OCI-LY3 (cell line): ENCODE measurements at regions not wholly inside any gene's neighbourhood (a gene's known extent, or its start where the extent isn't known, plus 50 kb on each side); places are given as distances from the start of the nearest gene placed in this dataset.

ENCODE experiments used
- H2AFZ ChIP-seq: fragments of 200-600, 300-600 bp; shearing (Covaris generic); 2 replicates; pipeline ENCODE4 v1.6.0; 2014; ENCODE audit warnings: antibody characterized with exemption, low read depth, low read length
- H3K27ac ChIP-seq: fragments of 200-600, 300-600 bp; sonication (generic); 2 replicates; pipeline ENCODE4 v1.5.1; 2014; ENCODE audit warnings: mild to moderate bottlenecking, low read length, moderate library complexity, mixed read lengths
- H3K27me3 ChIP-seq: fragments of 200-600, 300-600 bp; sonication (generic); 2 replicates; pipeline ENCODE4 v1.6.1; 2014; ENCODE audit warnings: low read depth, low read length, mixed read lengths
- H3K36me3 ChIP-seq: fragments of 200-600, 300-600 bp; sonication (generic); replicated peaks from 2 replicates; pipeline ENCODE3; 2014; ENCODE audit warnings: low read depth, low read length, mixed read lengths
- H3K4me1 ChIP-seq: fragments of 300-600, 200-600 bp; sonication (generic); 2 replicates; pipeline ENCODE4 v1.6.1; 2014; ENCODE audit warnings: low read length, mixed read lengths
- H3K4me2 ChIP-seq: fragments of 200-600, 300-600 bp; sonication (generic); 2 replicates; pipeline ENCODE4 v1.6.1; 2014; ENCODE audit warnings: low read length, mixed read lengths
- H3K4me3 ChIP-seq: fragments of 300-600, 200-600 bp; sonication (generic); 2 replicates; pipeline ENCODE4 v1.5.1; 2014; ENCODE audit warnings: antibody characterized with exemption, mild to moderate bottlenecking, low read length, moderate library complexity
- H3K79me2 ChIP-seq: fragments of 300-600, 200-600 bp; shearing (Covaris generic); 2 replicates; pipeline ENCODE4 v1.6.1; 2014; ENCODE audit warnings: mild to moderate bottlenecking, low read length, mixed read lengths
- H3K9ac ChIP-seq: fragments of 300-600, 200-600 bp; shearing (Covaris generic); 2 replicates; pipeline ENCODE4 v1.6.0; 2014; ENCODE audit warnings: mild to moderate bottlenecking, low read length, moderate library complexity
- H3K9me3 ChIP-seq: fragments of 200-600, 300-600 bp; shearing (Covaris generic); 2 replicates; pipeline ENCODE4 v1.6.1; 2014; ENCODE audit warnings: low read length, mixed read lengths; ENCODE audit not compliant: insufficient read depth
- H4K20me1 ChIP-seq: fragments of 200-600, 300-600 bp; sonication (generic); 2 replicates; pipeline ENCODE4 v1.6.1; 2016; ENCODE audit warnings: low read length, mixed read lengths; ENCODE audit not compliant: insufficient read depth
- EZH2phosphoT487 ChIP-seq: fragments of 200-600 bp; shearing (Covaris generic); IDR thresholded peaks from 2 replicates; pipeline ENCODE4 v1.6.1; 2018; ENCODE audit warnings: antibody characterized with exemption, mixed run types, low read depth
- TF ChIP-seq, protein P1 (sequence below): fragments of 200-600, 300-600 bp; sonication (generic); IDR thresholded peaks from 2 replicates; pipeline ENCODE4 v1.5.1; 2014; ENCODE audit warnings: antibody characterized with exemption, low read length, low read depth

DNA sequence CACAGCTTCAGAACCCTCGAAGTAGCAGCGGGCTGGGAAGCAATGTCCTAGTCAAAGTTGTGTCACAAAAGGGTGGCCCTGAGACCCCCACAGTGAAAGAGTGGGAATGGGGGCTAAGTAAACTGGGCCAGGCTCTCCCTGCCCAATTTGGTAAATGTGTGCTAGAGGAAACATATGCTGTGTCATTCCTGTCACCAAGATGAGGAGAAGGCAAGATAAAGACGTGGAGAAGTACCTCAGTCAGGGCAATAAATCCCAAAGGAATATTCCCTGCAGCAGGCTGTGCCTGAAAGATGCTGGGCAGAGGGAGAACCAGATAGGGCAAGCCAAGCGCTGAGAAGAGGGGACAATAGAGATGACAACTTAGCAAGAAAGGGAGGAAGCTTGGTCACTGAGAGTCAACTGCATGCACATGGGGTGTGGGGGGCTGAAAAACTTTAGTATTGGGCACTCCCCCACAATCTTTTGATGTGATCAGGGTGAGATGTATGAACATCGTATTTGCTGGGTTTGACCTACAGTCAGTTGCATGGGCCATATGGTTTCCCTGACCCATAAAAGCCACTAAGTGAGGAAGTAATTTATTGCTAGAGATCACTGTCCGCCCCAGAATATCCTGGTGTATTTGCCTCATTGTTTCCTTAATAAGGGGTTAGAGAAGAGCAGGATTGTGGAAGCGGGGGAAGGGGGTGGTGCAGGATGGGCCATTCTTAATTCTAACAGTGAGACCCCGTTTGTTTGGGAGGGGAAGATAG is 49.9 kb upstream of the CXCR4 start:
- Histone ChIP-seq H3K36me3 (no peaks in the 10 kb centered on the region), H3K9ac (no peak overlapping the region), H4K20me1 (no peaks in the 10 kb centered on the region), H3K4me2 (no peak overlapping the region), H3K79me2 (no peaks in the 10 kb centered on the region), H2AFZ (no peak overlapping the region), H3K27me3 (peaks cover 12% of the 10 kb centered on the region), H3K4me1 (0 out of 2 replicates have a peak, but pooled peaks cover 2% of the 10 kb centered on the region), H3K4me3 (no peak overlapping the region), H3K9me3 (no peaks in the 10 kb centered on the region), H3K27ac (no peak overlapping the region)
- TF ChIP-seq, protein P1, sequence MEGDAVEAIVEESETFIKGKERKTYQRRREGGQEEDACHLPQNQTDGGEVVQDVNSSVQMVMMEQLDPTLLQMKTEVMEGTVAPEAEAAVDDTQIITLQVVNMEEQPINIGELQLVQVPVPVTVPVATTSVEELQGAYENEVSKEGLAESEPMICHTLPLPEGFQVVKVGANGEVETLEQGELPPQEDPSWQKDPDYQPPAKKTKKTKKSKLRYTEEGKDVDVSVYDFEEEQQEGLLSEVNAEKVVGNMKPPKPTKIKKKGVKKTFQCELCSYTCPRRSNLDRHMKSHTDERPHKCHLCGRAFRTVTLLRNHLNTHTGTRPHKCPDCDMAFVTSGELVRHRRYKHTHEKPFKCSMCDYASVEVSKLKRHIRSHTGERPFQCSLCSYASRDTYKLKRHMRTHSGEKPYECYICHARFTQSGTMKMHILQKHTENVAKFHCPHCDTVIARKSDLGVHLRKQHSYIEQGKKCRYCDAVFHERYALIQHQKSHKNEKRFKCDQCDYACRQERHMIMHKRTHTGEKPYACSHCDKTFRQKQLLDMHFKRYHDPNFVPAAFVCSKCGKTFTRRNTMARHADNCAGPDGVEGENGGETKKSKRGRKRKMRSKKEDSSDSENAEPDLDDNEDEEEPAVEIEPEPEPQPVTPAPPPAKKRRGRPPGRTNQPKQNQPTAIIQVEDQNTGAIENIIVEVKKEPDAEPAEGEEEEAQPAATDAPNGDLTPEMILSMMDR: no peak
- TF ChIP-seq EZH2phosphoT487: no peak
